CD4-positive, CD25-positive, alpha-beta regulatory T cell (primary cell): ENCODE measurements at regions not wholly inside any gene's neighbourhood (a gene's known extent, or its start where the extent isn't known, plus 50 kb on each side); places are given as distances from the start of the nearest gene placed in this dataset.

Experiments
- ATAC-seq, 2 donors: fragments of 150-1000 bp; cut with Tn5 transposase; one replicate each; pipeline ENCODE4 v1.10.0; 2021; ENCODE audit warnings: low read depth in 2 of 2, moderate number of reproducible peaks in 2 of 2, moderate library complexity in 1 of 2
- DNase-seq, 3 donors: peaks; one replicate each; pipeline versions ENCODE4 v3.0.0 to v3.0.0-alpha.2; 2012 to 2022; ENCODE audit warnings: mixed read lengths in 1 of 3
- H3K27ac ChIP-seq: one replicate; pipeline ENCODE4 v1.7.0; 2013; ENCODE audit warnings: mild to moderate bottlenecking, low read length; ENCODE audit not compliant: insufficient read depth, poor library complexity, severe bottlenecking
- H3K27me3 ChIP-seq: one replicate; pipeline ENCODE4 v1.7.0; 2013; ENCODE audit warnings: low read length; ENCODE audit not compliant: control insufficient read depth, insufficient read depth
- H3K36me3 ChIP-seq: one replicate; pipeline ENCODE4 v1.7.0; 2013; ENCODE audit warnings: mild to moderate bottlenecking, low read length, moderate library complexity; ENCODE audit not compliant: control insufficient read depth, insufficient read depth
- H3K4me1 ChIP-seq: 2 replicates; pipeline ENCODE4 v1.7.0; 2013; ENCODE audit warnings: mild to moderate bottlenecking, low read length; ENCODE audit not compliant: insufficient read depth, control insufficient read depth, poor library complexity, severe bottlenecking
- H3K4me3 ChIP-seq: one replicate; pipeline ENCODE4 v1.7.0; 2013; ENCODE audit warnings: low read depth, mild to moderate bottlenecking, low read length, moderate library complexity
- H3K9me3 ChIP-seq, 2 experiments: 1 replicate in 1 of 2; 2 replicates in 1 of 2; pipeline ENCODE4 v1.7.0; 2013; ENCODE audit warnings: low read length in 2 of 2, mild to moderate bottlenecking in 1 of 2, moderate library complexity in 1 of 2; ENCODE audit not compliant: control insufficient read depth in 2 of 2
- H3K27ac Mint-ChIP-seq, 3 donors: one replicate each; pipeline ENCODE4 v1.8.0; 2020 to 2022; ENCODE audit warnings: mild to moderate bottlenecking in 3 of 3, mixed read lengths in 3 of 3, moderate library complexity in 2 of 3
- H3K27me3 Mint-ChIP-seq: one replicate; pipeline ENCODE4 v1.8.0; 2022; ENCODE audit warnings: mild to moderate bottlenecking, mixed read lengths
- H3K36me3 Mint-ChIP-seq: one replicate; pipeline ENCODE4 v1.8.0; 2020; ENCODE audit warnings: mixed read lengths
- H3K4me1 Mint-ChIP-seq, 4 donors: one replicate each; pipeline ENCODE4 v1.8.0; 2020 to 2022; ENCODE audit warnings: mixed read lengths in 4 of 4, mild to moderate bottlenecking in 1 of 4
- H3K4me3 Mint-ChIP-seq, 4 donors: one replicate each; pipeline ENCODE4 v1.8.0; 2020 to 2022; ENCODE audit warnings: mild to moderate bottlenecking in 4 of 4, mixed read lengths in 4 of 4, moderate library complexity in 3 of 4
- H3K9me3 Mint-ChIP-seq, 7 donors: one replicate each; pipeline ENCODE4 v1.8.0; 2020 to 2022; ENCODE audit warnings: mixed read lengths in 7 of 7, mild to moderate bottlenecking in 3 of 7, moderate library complexity in 2 of 7

- Mint-ChIP-seq H3K4me3 (no peak overlapping the region), H3K27me3 (no peaks in the 10 kb centered on the region), H3K4me1 (peaks cover 0 to 5% (median 0%) of the 10 kb centered on the region in 4 donors), H3K27ac (no peak overlapping the region), H3K36me3 (no peaks in the 10 kb centered on the region), H3K9me3 (peaks cover 4 to 36% (median 12%) of the 10 kb centered on the region in 7 donors)
- Histone ChIP-seq H3K27ac (no peak overlapping the region), H3K4me1 (no peaks in the 10 kb centered on the region), H3K4me3 (no peak overlapping the region), H3K36me3 (no peaks in the 10 kb centered on the region), H3K27me3 (no peaks in the 10 kb centered on the region), H3K9me3 (peaks cover 0 to 6% of the 10 kb centered on the region in 2 experiments)
- DNase-seq = no peak
- ATAC-seq = no peak
Measured at GRCh38 chr21:20388400-20388799, 609.8 kb upstream of the NCAM2 start.

GRCh38 chr21:20396798-20397197 is 601.4 kb upstream of the NCAM2 start:
- H3K27ac ChIP-seq = no peak overlapping the region
- H3K4me3 Mint-ChIP-seq = no peak overlapping the region
- no peaks in the 10 kb centered on the region for H3K36me3 ChIP-seq
- no peaks in the 10 kb centered on the region for H3K4me1 ChIP-seq
- no peak for DNase-seq
- H3K27me3 ChIP-seq = no peaks in the 10 kb centered on the region
- ATAC-seq = no peak
- H3K27me3 Mint-ChIP-seq = no peaks in the 10 kb centered on the region
- peaks cover 0 to 30% (median 5%) of the 10 kb centered on the region in 7 donors for H3K9me3 Mint-ChIP-seq
- H3K4me1 Mint-ChIP-seq = no peaks in the 10 kb centered on the region
- no peak overlapping the region for H3K27ac Mint-ChIP-seq
- no peaks in the 10 kb centered on the region for H3K36me3 Mint-ChIP-seq
- H3K4me3 ChIP-seq = no peak overlapping the region
- no peaks in the 10 kb centered on the region for H3K9me3 ChIP-seq

- peaks cover 4 to 36% (median 13%) of the 10 kb centered on the region in 7 donors for H3K9me3 Mint-ChIP-seq
- no peaks in the 10 kb centered on the region for H3K27me3 Mint-ChIP-seq
- no peak for ATAC-seq
- Histone ChIP-seq H3K36me3 (no peaks in the 10 kb centered on the region), H3K27me3 (no peaks in the 10 kb centered on the region), H3K27ac (no peak overlapping the region), H3K4me1 (no peaks in the 10 kb centered on the region), H3K4me3 (no peak overlapping the region), H3K9me3 (no peaks in the 10 kb centered on the region)
- H3K4me3 Mint-ChIP-seq = no peak overlapping the region
- H3K27ac Mint-ChIP-seq = no peak overlapping the region
- no peak for DNase-seq
- H3K4me1 Mint-ChIP-seq = no peaks in the 10 kb centered on the region
- H3K36me3 Mint-ChIP-seq = no peaks in the 10 kb centered on the region
Measured at GRCh38 chr21:20404915-20405314, 593.3 kb upstream of the NCAM2 start.

GRCh38 chr21:20418353-20418752 is 579.9 kb upstream of the NCAM2 start:
- Histone ChIP-seq H3K9me3 (peaks cover 7 to 8% of the 10 kb centered on the region in 2 experiments), H3K4me1 (no peaks in the 10 kb centered on the region), H3K4me3 (no peak overlapping the region), H3K36me3 (no peaks in the 10 kb centered on the region), H3K27me3 (no peaks in the 10 kb centered on the region), H3K27ac (no peak overlapping the region)
- H3K4me1 Mint-ChIP-seq = no peaks in the 10 kb centered on the region
- no peak overlapping the region for H3K27ac Mint-ChIP-seq
- no peaks in the 10 kb centered on the region for H3K36me3 Mint-ChIP-seq
- ATAC-seq (no peak), DNase-seq (no peak)
- no peaks in the 10 kb centered on the region for H3K27me3 Mint-ChIP-seq
- peaks cover 1 to 49% (median 27%) of the 10 kb centered on the region in 7 donors for H3K9me3 Mint-ChIP-seq
- no peak overlapping the region for H3K4me3 Mint-ChIP-seq

GRCh38 chr21:20419772-20420171 is 578.4 kb upstream of the NCAM2 start:
- ATAC-seq = no peak
- Mint-ChIP-seq H3K27me3 (no peaks in the 10 kb centered on the region), H3K4me3 (no peak overlapping the region), H3K9me3 (peaks cover 0 to 47% (median 19%) of the 10 kb centered on the region in 7 donors), H3K27ac (no peak overlapping the region), H3K36me3 (no peaks in the 10 kb centered on the region), H3K4me1 (no peaks in the 10 kb centered on the region)
- H3K27ac ChIP-seq = no peak overlapping the region
- no peaks in the 10 kb centered on the region for H3K27me3 ChIP-seq
- H3K9me3 ChIP-seq = peaks cover 7 to 9% of the 10 kb centered on the region in 2 experiments
- no peak overlapping the region for H3K4me3 ChIP-seq
- H3K4me1 ChIP-seq = no peaks in the 10 kb centered on the region
- no peaks in the 10 kb centered on the region for H3K36me3 ChIP-seq
- DNase-seq = no peak

GRCh38 chr21:20424943-20425342 is 573.3 kb upstream of the NCAM2 start:
- H3K36me3 Mint-ChIP-seq = no peaks in the 10 kb centered on the region

GRCh38 chr21:20425856-20426255 is 572.4 kb upstream of the NCAM2 start:
- ATAC-seq = no peak
- no peaks in the 10 kb centered on the region for H3K4me1 Mint-ChIP-seq
- no peak overlapping the region for H3K27ac Mint-ChIP-seq

More at GRCh38 chr21:20424943-20425342, 573.3 kb upstream of the NCAM2 start:
- no peaks in the 10 kb centered on the region for H3K4me1 Mint-ChIP-seq
- no peaks in the 10 kb centered on the region for H3K27me3 Mint-ChIP-seq
- no peak overlapping the region for H3K4me3 Mint-ChIP-seq
- no peaks in the 10 kb centered on the region for H3K36me3 ChIP-seq
- H3K9me3 Mint-ChIP-seq = peaks cover 6 to 47% (median 14%) of the 10 kb centered on the region in 7 donors
- no peak for DNase-seq
- H3K9me3 ChIP-seq = peaks cover 8 to 26% of the 10 kb centered on the region in 2 experiments
- H3K27ac ChIP-seq = no peak overlapping the region
- no peaks in the 10 kb centered on the region for H3K4me1 ChIP-seq
- no peak overlapping the region for H3K27ac Mint-ChIP-seq
- ATAC-seq = no peak
- H3K27me3 ChIP-seq = no peaks in the 10 kb centered on the region
- H3K4me3 ChIP-seq = no peak overlapping the region

GRCh38 chr21:20440338-20440737 is 557.9 kb upstream of the NCAM2 start:
- Mint-ChIP-seq H3K36me3 (no peaks in the 10 kb centered on the region), H3K4me3 (no peak overlapping the region), H3K27me3 (no peaks in the 10 kb centered on the region), H3K27ac (no peak overlapping the region), H3K9me3 (peaks cover 2 to 22% (median 17%) of the 10 kb centered on the region in 7 donors), H3K4me1 (no peaks in the 10 kb centered on the region)
- peaks cover 2 to 7% of the 10 kb centered on the region in 2 experiments for H3K9me3 ChIP-seq
- no peak overlapping the region for H3K4me3 ChIP-seq
- H3K36me3 ChIP-seq = no peaks in the 10 kb centered on the region
- ATAC-seq (no peak), DNase-seq (no peak)
- no peaks in the 10 kb centered on the region for H3K4me1 ChIP-seq
- no peaks in the 10 kb centered on the region for H3K27me3 ChIP-seq
- no peak overlapping the region for H3K27ac ChIP-seq

More at GRCh38 chr21:20425856-20426255, 572.4 kb upstream of the NCAM2 start:
- Mint-ChIP-seq H3K36me3 (no peaks in the 10 kb centered on the region), H3K27me3 (no peaks in the 10 kb centered on the region), H3K4me3 (no peak overlapping the region), H3K9me3 (peaks cover 6 to 41% (median 12%) of the 10 kb centered on the region in 7 donors)
- no peaks in the 10 kb centered on the region for H3K4me1 ChIP-seq
- no peak for DNase-seq
- H3K4me3 ChIP-seq = no peak overlapping the region
- H3K27ac ChIP-seq = no peak overlapping the region
- no peaks in the 10 kb centered on the region for H3K27me3 ChIP-seq
- peaks cover 8 to 29% of the 10 kb centered on the region in 2 experiments for H3K9me3 ChIP-seq
- H3K36me3 ChIP-seq = no peaks in the 10 kb centered on the region
